Osteocyte (in vitro differentiated cells): ENCODE measurements at regions not wholly inside any gene's neighbourhood (a gene's known extent, or its start where the extent isn't known, plus 50 kb on each side); places are given as distances from the start of the nearest gene placed in this dataset.
"Not testable (repeated sequence)": the region's sequence is repeated elsewhere in the genome, so short reads cannot be mapped to it uniquely, and the experiment has no call there.

Source experiments
- DNase-seq: peaks from one replicate; pipeline ENCODE4 v3.0.0; 2021; ENCODE audit warnings: mixed read lengths; ENCODE audit not compliant: unreplicated experiment; ENCODE audit errors: extremely low spot score
- H3K27ac Mint-ChIP-seq: one replicate; pipeline ENCODE4 v1.8.0; 2021; ENCODE audit warnings: mild to moderate bottlenecking, mixed read lengths; ENCODE audit not compliant: unreplicated experiment
- H3K27me3 Mint-ChIP-seq: one replicate; pipeline ENCODE4 v1.8.0; 2021; ENCODE audit warnings: mixed read lengths; ENCODE audit not compliant: unreplicated experiment
- H3K36me3 Mint-ChIP-seq: one replicate; pipeline ENCODE4 v1.8.0; 2021; ENCODE audit warnings: mixed read lengths; ENCODE audit not compliant: unreplicated experiment
- H3K4me1 Mint-ChIP-seq: one replicate; pipeline ENCODE4 v1.8.0; 2021; ENCODE audit warnings: mixed read lengths; ENCODE audit not compliant: unreplicated experiment
- H3K4me3 Mint-ChIP-seq: one replicate; pipeline ENCODE4 v1.8.0; 2021; ENCODE audit warnings: mild to moderate bottlenecking, moderate library complexity, mixed read lengths; ENCODE audit not compliant: unreplicated experiment
- H3K9me3 Mint-ChIP-seq: one replicate; pipeline ENCODE4 v1.8.0; 2021; ENCODE audit warnings: mixed read lengths; ENCODE audit not compliant: unreplicated experiment
- TF ChIP-seq, protein P1 (sequence below): fragments of 200-600 bp; sonication (generic); IDR thresholded peaks from 2 replicates; pipeline ENCODE4 v1.5.0; 2021; ENCODE audit warnings: antibody characterized with exemption, mild to moderate bottlenecking, moderate library complexity

DNA sequence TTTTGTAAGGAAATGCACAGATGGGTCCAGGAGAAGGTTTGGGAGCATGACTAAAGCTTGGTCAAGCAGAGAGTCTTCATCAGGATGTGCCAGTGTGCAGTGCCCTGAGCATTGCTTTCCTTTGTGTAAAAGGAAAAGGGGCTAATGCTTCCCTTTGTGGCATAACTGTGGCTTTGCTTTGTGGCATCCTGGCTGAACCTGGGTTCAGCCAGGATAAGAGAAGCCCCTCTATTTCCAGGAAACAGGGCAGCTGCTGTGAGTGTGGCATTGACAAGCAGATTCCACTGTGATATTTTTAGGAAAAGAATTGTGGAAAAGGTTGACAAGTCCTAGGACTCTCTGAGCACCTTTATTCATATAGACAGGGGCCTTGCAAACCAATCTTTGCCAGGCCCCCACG, 193.4 kb upstream of the CXCL12 start:
- DNase-seq = no peak
- no peaks in the 10 kb centered on the region for H3K27me3 Mint-ChIP-seq
- H3K4me1 Mint-ChIP-seq = peaks cover 7% of the 10 kb centered on the region
- no peaks in the 10 kb centered on the region for H3K9me3 Mint-ChIP-seq
- no peaks in the 10 kb centered on the region for H3K36me3 Mint-ChIP-seq
- TF ChIP-seq, protein P1, sequence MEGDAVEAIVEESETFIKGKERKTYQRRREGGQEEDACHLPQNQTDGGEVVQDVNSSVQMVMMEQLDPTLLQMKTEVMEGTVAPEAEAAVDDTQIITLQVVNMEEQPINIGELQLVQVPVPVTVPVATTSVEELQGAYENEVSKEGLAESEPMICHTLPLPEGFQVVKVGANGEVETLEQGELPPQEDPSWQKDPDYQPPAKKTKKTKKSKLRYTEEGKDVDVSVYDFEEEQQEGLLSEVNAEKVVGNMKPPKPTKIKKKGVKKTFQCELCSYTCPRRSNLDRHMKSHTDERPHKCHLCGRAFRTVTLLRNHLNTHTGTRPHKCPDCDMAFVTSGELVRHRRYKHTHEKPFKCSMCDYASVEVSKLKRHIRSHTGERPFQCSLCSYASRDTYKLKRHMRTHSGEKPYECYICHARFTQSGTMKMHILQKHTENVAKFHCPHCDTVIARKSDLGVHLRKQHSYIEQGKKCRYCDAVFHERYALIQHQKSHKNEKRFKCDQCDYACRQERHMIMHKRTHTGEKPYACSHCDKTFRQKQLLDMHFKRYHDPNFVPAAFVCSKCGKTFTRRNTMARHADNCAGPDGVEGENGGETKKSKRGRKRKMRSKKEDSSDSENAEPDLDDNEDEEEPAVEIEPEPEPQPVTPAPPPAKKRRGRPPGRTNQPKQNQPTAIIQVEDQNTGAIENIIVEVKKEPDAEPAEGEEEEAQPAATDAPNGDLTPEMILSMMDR = no peak
- no peak overlapping the region for H3K4me3 Mint-ChIP-seq
- H3K27ac Mint-ChIP-seq = no peak overlapping the region

DNA sequence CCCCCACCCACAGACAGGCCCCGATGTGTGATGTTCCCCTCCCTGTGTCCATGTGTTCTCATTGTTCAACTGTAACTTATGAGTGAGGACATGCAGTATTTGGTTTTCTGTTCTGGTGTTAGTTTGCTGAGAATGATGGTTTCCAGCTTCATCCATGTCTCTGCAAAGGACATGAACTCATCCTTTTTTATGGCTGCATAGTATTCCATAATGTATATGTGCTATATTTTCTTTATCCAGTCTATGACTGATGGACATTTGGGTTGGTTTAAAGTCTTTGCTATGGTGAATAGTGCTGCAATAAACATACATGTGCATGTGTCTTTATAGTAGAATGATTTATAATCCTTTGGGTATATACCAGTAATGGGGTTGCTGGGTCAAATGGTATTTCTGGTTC, 194.1 kb upstream of the CXCL12 start:
- not testable (repeated sequence) for DNase-seq, H3K36me3 Mint-ChIP-seq

DNA sequence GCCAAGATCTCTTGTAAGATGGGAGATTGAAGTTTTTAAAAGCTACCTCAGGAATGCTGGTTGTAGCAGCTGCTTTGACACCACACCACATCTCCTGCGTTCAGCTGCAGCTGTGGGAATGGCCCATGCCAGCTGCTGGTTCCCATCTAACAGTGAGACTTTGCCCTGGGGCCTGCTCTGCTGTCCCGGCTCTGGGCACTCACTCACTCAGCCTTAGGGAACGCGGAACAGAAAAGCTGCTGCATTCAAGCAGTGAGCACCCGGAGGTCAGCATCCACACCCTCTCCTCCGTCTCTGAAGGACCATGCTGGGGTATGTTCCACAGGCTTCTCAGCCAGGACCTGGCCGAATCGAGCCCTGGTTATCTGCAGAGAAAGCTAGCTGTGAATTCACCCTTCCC, 197.1 kb upstream of the CXCL12 start:
- H3K4me3 Mint-ChIP-seq = no peak overlapping the region
- H3K36me3 Mint-ChIP-seq = no peaks in the 10 kb centered on the region
- H3K4me1 Mint-ChIP-seq = peaks cover 6% of the 10 kb centered on the region
- H3K27ac Mint-ChIP-seq = no peak overlapping the region
- DNase-seq = peak; percentile 71
- no peaks in the 10 kb centered on the region for H3K27me3 Mint-ChIP-seq
- TF ChIP-seq, protein P1 = no peak
- H3K9me3 Mint-ChIP-seq = no peaks in the 10 kb centered on the region

More for the DNA sequence above, 194.1 kb upstream of the CXCL12 start:
- not testable (repeated sequence) for H3K4me1 Mint-ChIP-seq, H3K27ac Mint-ChIP-seq, H3K4me3 Mint-ChIP-seq, H3K27me3 Mint-ChIP-seq, H3K9me3 Mint-ChIP-seq

DNA sequence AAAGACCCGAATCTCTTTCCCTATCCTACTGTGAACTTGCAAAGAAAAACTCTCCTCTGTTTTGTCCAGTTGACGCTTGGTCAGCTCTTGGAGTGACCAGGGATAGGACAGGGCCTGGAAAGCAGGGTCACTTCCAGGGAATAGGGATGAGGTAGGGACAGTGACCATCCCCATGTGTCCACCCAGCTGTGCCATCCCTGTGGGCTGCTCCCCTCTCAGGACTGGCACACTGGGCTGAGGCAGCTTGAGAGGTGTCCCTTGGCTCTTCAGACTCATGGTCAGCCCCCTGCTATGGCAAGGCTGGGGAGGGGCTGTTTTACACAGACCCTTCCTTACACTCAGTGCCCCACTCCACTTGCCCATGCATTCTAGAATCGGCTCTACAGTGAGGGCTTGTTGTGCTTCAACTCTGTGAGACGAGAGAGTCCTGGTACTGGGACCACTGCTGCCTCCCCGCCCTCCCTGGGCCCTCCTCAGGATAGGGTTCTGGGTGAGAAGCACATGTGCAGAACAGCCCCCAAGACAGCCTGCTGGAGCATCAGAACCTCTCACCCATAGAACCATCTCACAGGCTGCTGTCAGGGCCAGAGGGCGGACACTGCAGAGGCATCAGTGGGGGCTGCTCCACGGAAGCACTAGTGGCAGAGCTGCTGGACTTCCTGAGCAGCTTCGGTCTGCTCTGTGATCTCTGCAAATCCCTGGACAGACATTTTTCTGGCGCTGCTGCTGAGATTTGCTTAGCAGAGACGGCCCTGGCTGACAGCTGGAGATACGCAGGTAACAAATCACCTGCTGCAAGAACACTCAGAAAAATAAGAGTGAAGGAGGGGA, 202.8 kb upstream of the CXCL12 start:
- H3K4me1 Mint-ChIP-seq = peaks cover 3% of the 10 kb centered on the region
- TF ChIP-seq, protein P1 = no peak
- H3K4me3 Mint-ChIP-seq = no peak overlapping the region
- no peak overlapping the region for H3K27ac Mint-ChIP-seq
- no peaks in the 10 kb centered on the region for H3K9me3 Mint-ChIP-seq
- no peaks in the 10 kb centered on the region for H3K36me3 Mint-ChIP-seq
- no peak for DNase-seq
- no peaks in the 10 kb centered on the region for H3K27me3 Mint-ChIP-seq

DNA sequence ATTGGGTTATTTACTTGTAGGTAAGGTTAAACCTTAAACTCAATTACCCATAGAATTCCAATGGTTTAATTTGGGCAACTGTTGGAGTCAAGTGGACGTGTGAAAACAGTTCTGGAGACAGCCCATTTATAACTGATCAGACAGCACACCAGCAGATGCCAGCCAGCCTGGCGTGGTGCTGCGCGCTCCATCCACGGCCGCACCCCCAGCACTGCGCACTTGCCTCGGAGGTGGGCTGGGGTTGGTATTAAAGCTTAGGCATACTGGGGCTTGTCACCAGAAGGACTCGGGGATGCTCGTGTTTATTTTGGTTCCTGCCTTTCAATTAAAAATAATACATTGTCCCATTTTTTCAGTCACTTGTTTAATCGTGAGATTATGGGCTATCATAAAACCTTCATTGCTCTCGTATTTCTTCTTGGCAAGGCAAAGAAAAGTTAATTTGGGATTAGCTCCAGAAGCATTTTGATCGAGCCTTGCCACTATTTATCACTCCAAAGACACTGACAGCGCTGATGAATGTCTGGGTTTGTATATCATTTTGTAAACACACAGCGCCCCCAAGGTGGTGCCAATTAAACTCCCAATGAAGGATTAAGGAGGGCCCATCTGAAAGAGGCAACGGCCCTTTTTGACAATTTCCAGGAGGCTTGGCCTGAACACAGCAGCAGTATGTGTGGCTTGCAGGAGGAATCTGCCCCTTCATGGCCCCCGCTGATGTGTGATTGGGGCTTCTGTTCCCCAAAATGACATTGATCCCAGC, 204.5 kb upstream of the CXCL12 start:
- Mint-ChIP-seq H3K36me3 (no peaks in the 10 kb centered on the region), H3K4me3 (no peak overlapping the region), H3K4me1 (peaks cover 3% of the 10 kb centered on the region), H3K27me3 (no peaks in the 10 kb centered on the region), H3K27ac (no peak overlapping the region), H3K9me3 (no peaks in the 10 kb centered on the region)
- TF ChIP-seq, protein P1 = no peak
- no peak for DNase-seq
